Activated CD8-positive, alpha-beta memory T cell treated with anti-CD3 and anti-CD28 coated beads, Interleukin-2, amount 50 U/mL, for 48 hours (primary cell): ENCODE measurements at regions not wholly inside any gene's neighbourhood (a gene's known extent, or its start where the extent isn't known, plus 50 kb on each side); places are given as distances from the start of the nearest gene placed in this dataset.

Source experiments
- DNase-seq: peaks from one replicate; pipeline ENCODE4 v3.0.0-alpha.2; 2020

- no peak for DNase-seq
These were observed 411.4 kb downstream of the CCDC91 start for GRCh38 chr12:28601570-28602058.

GRCh38 chr12:28602786-28603185, 412.5 kb downstream of the CCDC91 start:
- no peak for DNase-seq

GRCh38 chr12:28603239-28603638, 413.0 kb downstream of the CCDC91 start:
- no peak for DNase-seq

- DNase-seq, result no peak
These were observed 413.5 kb downstream of the CCDC91 start for GRCh38 chr12:28603801-28604200.

- DNase-seq, result no peak
These were observed 414.0 kb downstream of the CCDC91 start for GRCh38 chr12:28604240-28604639.

- no peak for DNase-seq
These were observed 416.8 kb downstream of the CCDC91 start for GRCh38 chr12:28606967-28607557.

- DNase-seq, result no peak
These were observed 420.3 kb downstream of the CCDC91 start for GRCh38 chr12:28610401-28611114.

- no peak for DNase-seq
These were observed 420.8 kb downstream of the CCDC91 start for GRCh38 chr12:28611115-28611435.

- no peak for DNase-seq
These were observed 421.2 kb downstream of the CCDC91 start for GRCh38 chr12:28611449-28611848.

- no peak for DNase-seq
These were observed 427.9 kb downstream of the CCDC91 start for GRCh38 chr12:28618171-28618570.

- no peak for DNase-seq
These were observed 428.5 kb downstream of the CCDC91 start for GRCh38 chr12:28618772-28619171.

GRCh38 chr12:28620281-28620680, 430.0 kb downstream of the CCDC91 start:
- no peak for DNase-seq

- no peak for DNase-seq
These were observed 432.1 kb downstream of the CCDC91 start for GRCh38 chr12:28622406-28622805.

- DNase-seq, result no peak
These were observed 436.2 kb downstream of the CCDC91 start for GRCh38 chr12:28626504-28626903.

- DNase-seq, result no peak
These were observed 439.4 kb downstream of the CCDC91 start for GRCh38 chr12:28629691-28630090.

- no peak for DNase-seq
These were observed 441.6 kb downstream of the CCDC91 start for GRCh38 chr12:28631831-28632230.

- DNase-seq, result no peak
These were observed 450.3 kb downstream of the CCDC91 start for GRCh38 chr12:28640519-28640918.

GRCh38 chr12:28645436-28645835, 455.2 kb downstream of the CCDC91 start:
- no peak for DNase-seq

GRCh38 chr12:28645891-28646290, 455.6 kb downstream of the CCDC91 start:
- no peak for DNase-seq

GRCh38 chr12:28650906-28651305, 460.6 kb downstream of the CCDC91 start:
- DNase-seq, result no peak

GRCh38 chr12:28652239-28652638, 462.0 kb downstream of the CCDC91 start:
- DNase-seq, result no peak

- DNase-seq, result no peak
These were observed 467.1 kb upstream of the FAR2 start for GRCh38 chr12:28681980-28682379.

GRCh38 chr12:28683366-28683765, 465.7 kb upstream of the FAR2 start:
- DNase-seq, result no peak

GRCh38 chr12:28689398-28690175, 459.5 kb upstream of the FAR2 start:
- DNase-seq, result no peak
